ENCODE measurements at regions not wholly inside any gene's neighbourhood (a gene's known extent, or its start where the extent isn't known, plus 50 kb on each side); places are given as distances from the start of the nearest gene placed in this dataset.
"Not testable (repeated sequence)": the region's sequence is repeated elsewhere in the genome, so short reads cannot be mapped to it uniquely, and the experiment has no call there.

GRCh38 chr4:112708772-112709171 is 71.8 kb downstream of the LARP7 start:
- DNase-seq (ENCODE audit: low read depth in 3 of 3, low spot score in 2 of 3): no peak

GRCh38 chr4:112714922-112715901 is 78.3 kb downstream of the LARP7 start:
- no peak for DNase-seq (ENCODE audit: low read depth in 3 of 3, low spot score in 2 of 3)

GRCh38 chr4:112717856-112718255 is 80.9 kb downstream of the LARP7 start:
- DNase-seq (ENCODE audit: low read depth in 3 of 3, low spot score in 2 of 3): no peak

- DNase-seq (ENCODE audit: low read depth in 3 of 3, low spot score in 2 of 3): no peak
Measured at GRCh38 chr4:112721627-112722026, 84.7 kb downstream of the LARP7 start.

GRCh38 chr4:112726041-112726440 is 89.1 kb downstream of the LARP7 start:
- DNase-seq (ENCODE audit: low read depth in 3 of 3, low spot score in 2 of 3): no peak

- DNase-seq (ENCODE audit: low read depth in 3 of 3, low spot score in 2 of 3): not testable (repeated sequence)
Measured at GRCh38 chr4:112727728-112728127, 90.8 kb downstream of the LARP7 start.

GRCh38 chr4:112731715-112732114 is 94.8 kb downstream of the LARP7 start:
- DNase-seq (ENCODE audit: low read depth in 3 of 3, low spot score in 2 of 3): no peak

GRCh38 chr4:112732142-112732541 is 95.2 kb downstream of the LARP7 start:
- DNase-seq (ENCODE audit: low read depth in 3 of 3, low spot score in 2 of 3): no peak

- DNase-seq (ENCODE audit: low read depth in 3 of 3, low spot score in 2 of 3): no peak
Measured at GRCh38 chr4:112735474-112735951, 98.6 kb downstream of the LARP7 start.

GRCh38 chr4:112736718-112737135 is 99.8 kb downstream of the LARP7 start:
- DNase-seq (ENCODE audit: low read depth in 3 of 3, low spot score in 2 of 3): no peak

GRCh38 chr4:112739442-112739841 is 102.5 kb downstream of the LARP7 start:
- DNase-seq (ENCODE audit: low read depth in 3 of 3, low spot score in 2 of 3): no peak

- DNase-seq (ENCODE audit: low read depth in 3 of 3, low spot score in 2 of 3): no peak
Measured at GRCh38 chr4:112747036-112747435, 110.1 kb downstream of the LARP7 start.

GRCh38 chr4:112748352-112748878 is 111.5 kb downstream of the LARP7 start:
- DNase-seq (ENCODE audit: low read depth in 3 of 3, low spot score in 2 of 3): no peak

- DNase-seq (ENCODE audit: low read depth in 3 of 3, low spot score in 2 of 3): not testable (repeated sequence)
Measured at GRCh38 chr4:112750749-112751148, 113.8 kb downstream of the LARP7 start.

- DNase-seq (ENCODE audit: low read depth in 3 of 3, low spot score in 2 of 3): no peak
Measured at GRCh38 chr4:112751447-112751846, 114.5 kb downstream of the LARP7 start.

- no peak for DNase-seq (ENCODE audit: low read depth in 3 of 3, low spot score in 2 of 3)
Measured at GRCh38 chr4:112752061-112752460, 115.1 kb downstream of the LARP7 start.

GRCh38 chr4:112752510-112752909 is 115.6 kb downstream of the LARP7 start:
- DNase-seq (ENCODE audit: low read depth in 3 of 3, low spot score in 2 of 3): no peak

GRCh38 chr4:112753333-112753732 is 116.4 kb downstream of the LARP7 start:
- DNase-seq (ENCODE audit: low read depth in 3 of 3, low spot score in 2 of 3): no peak

- no peak for DNase-seq (ENCODE audit: low read depth in 3 of 3, low spot score in 2 of 3)
Measured at GRCh38 chr4:112759313-112759712, 122.4 kb downstream of the LARP7 start.

- no peak for DNase-seq (ENCODE audit: low read depth in 3 of 3, low spot score in 2 of 3)
Measured at GRCh38 chr4:112765317-112765974, 128.5 kb downstream of the LARP7 start.

GRCh38 chr4:112766422-112766821 is 129.5 kb downstream of the LARP7 start:
- no peak for DNase-seq (ENCODE audit: low read depth in 3 of 3, low spot score in 2 of 3)
